Pulmonary artery endothelial cell (primary cell): ENCODE measurements at regions not wholly inside any gene's neighbourhood (a gene's known extent, or its start where the extent isn't known, plus 50 kb on each side); places are given as distances from the start of the nearest gene placed in this dataset.
"Not testable (repeated sequence)": the region's sequence is repeated elsewhere in the genome, so short reads cannot be mapped to it uniquely, and the experiment has no call there.

Experiments used
- DNase-seq: peaks from one replicate; pipeline ENCODE4 v3.0.0-alpha.2; 2011; ENCODE audit warnings: low read depth, low spot score

GRCh38 chr4:60945641-60946040 is 254.5 kb upstream of the ADGRL3 start:
- DNase-seq = no peak

DNA sequence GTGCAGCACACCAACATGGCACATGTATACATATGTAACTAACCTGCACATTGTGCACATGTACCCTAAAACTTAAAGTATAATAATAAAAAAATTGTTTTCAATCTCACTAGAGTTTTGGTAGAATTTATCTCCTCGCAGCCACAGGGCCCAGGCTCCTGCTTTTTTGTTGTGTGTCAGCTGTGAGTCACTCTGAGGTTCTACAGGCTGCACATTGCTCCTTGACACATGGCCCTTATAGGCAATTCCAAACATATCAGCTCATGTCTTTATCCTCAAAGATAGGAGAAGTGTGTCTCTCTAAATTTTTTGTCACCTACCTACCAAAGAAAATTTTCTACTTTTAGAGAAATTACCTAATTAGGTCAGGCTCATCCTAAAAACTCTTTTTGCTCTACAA is 252.1 kb upstream of the ADGRL3 start:
- no peak for DNase-seq

- no peak for DNase-seq
Measured at GRCh38 chr4:60952921-60953320, 247.2 kb upstream of the ADGRL3 start.

DNA sequence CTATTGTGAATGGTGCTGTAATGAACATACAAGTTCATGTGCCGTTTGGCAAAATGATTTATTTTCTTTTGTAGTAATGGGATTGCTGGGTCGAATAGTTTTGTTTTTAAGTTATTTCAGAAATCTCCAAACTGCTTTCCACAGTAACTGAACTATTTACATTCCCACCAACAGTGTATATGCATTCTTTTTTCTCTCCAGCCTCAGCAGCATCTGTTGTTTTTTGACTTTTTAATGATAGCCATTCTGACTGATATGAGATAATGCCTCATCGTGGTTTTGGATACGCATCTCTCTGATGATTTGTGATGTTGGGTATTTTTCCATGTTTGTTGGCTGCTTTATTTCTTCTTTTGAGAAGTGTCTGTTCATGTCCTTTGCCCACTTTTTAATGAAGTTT is 246.3 kb upstream of the ADGRL3 start:
- DNase-seq = no peak

- no peak for DNase-seq
Measured at GRCh38 chr4:60962286-60962685, 237.8 kb upstream of the ADGRL3 start.

DNA sequence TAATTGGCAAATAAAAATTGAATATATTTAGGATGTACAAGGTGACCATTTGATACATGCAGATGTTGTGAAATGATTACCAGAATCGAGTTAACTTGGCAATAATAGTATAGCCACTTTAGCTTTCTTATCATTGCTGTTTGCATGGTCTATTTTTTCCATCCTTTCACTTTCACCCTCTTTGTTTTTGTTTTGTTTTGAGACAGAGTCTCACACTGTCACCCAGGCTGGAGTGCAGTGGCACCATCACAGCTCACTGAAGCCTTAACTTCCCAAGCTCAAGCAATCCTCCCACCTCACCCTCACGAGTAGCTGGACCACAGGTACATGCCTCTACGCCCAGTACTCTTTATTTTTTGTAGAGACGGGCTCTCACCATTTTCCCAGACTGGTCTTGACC is 218.6 kb upstream of the ADGRL3 start:
- no peak for DNase-seq

GRCh38 chr4:60989141-60989540 is 211.0 kb upstream of the ADGRL3 start:
- no peak for DNase-seq

DNA sequence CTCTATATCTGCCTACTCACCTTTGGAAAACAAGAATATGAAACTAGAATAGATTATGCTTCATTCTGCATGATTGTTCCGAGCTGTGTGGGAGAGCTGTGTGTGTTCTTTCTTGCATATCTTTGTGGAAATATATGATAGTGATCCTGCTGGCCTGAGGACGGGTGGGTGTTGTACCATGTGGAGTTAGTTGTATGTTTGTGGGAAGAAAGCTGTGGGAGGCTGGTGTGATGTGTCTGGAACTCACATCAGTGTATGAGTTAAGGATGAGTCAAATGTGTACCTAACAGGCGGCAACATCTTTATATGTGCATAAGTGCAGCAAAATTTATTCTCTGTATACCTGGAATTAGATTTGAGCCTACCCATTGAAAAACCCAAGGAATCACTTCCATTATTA is 208.1 kb upstream of the ADGRL3 start:
- DNase-seq = no peak

DNA sequence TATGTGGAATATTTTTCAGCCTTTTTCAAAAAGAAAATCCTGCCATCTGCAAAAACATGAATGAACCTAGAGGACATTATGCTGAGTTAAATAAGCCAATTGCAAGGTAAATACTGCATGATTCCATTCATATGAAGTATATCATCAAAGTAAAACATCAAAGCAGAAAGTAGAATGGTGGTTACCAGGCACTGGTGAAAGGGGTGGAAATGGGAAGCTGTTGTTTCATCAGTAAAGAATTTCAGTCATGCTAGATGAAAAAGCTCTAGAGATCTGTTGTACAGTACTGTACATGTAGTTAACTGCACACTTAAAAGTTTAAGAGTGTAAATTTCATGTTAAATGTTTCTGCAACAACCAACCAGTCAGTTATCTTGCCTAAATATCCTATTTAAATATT is 196.8 kb upstream of the ADGRL3 start:
- no peak for DNase-seq

DNA sequence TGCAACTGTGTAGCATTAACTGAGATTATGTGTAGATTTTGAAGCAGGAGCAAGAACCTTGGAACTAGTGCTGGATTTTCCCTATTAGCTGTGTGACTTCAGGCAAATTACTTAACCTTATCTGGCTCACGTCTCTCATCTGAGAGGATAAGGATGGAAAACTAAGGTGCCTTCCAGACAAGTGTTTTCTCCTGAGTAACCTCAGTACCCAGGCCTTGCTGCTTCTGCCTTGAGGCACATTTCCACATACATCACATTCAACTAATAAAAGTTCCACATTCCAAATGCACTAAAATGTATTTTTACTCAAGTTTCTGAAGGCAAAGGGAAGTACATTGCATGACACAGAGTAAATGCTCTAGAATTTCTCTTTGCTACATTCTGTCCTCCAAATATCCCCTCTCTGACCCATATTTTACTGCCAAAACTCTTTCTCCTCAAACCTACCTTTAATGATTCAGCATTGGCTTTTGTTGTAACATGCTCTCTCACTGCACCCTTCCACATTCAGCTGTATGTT is 195.4 kb upstream of the ADGRL3 start:
- DNase-seq = no peak

DNA sequence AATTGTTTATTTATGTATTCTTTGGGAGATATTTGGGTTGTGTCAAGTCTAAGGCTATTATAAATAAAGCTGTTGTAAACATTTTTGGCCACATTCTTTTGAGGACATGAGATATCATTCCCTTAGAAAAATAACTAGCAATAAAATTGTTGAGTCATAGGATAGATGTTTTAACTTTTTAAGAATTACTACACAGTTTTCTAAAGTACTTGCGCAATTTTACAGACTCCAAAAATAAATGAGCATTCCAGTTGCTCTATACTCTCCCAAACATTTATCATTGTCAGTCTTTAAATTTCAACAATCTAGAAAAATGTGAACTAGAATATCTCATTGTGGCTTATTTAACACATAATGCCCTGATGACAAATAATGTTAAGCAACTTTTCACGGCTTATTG is 189.1 kb upstream of the ADGRL3 start:
- no peak for DNase-seq

GRCh38 chr4:61011936-61012335 is 188.2 kb upstream of the ADGRL3 start:
- not testable (repeated sequence) for DNase-seq

GRCh38 chr4:61024610-61025009 is 175.5 kb upstream of the ADGRL3 start:
- no peak for DNase-seq

GRCh38 chr4:61027939-61028338 is 172.2 kb upstream of the ADGRL3 start:
- DNase-seq = no peak

GRCh38 chr4:61036071-61036684 is 163.9 kb upstream of the ADGRL3 start:
- no peak for DNase-seq

GRCh38 chr4:61041527-61041926 is 158.6 kb upstream of the ADGRL3 start:
- no peak for DNase-seq

DNA sequence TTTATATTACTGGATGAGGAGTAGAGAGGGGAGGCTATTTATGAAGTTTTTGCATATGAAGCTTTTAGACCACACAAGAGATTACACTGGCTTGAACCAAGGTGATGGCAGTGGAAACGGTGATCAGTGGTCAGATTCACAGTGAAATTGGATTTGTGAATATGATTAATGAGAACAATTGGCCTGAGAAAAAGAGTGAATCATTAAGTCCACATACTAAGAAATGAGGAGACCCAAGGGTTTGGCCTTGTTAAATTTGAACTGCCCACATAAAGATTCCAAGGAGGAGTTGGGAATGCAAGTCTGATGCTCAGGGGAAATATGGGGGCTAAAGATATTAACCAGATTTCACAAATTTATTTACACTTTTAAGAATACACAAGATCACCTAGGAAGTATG is 155.3 kb upstream of the ADGRL3 start:
- DNase-seq = no peak

DNA sequence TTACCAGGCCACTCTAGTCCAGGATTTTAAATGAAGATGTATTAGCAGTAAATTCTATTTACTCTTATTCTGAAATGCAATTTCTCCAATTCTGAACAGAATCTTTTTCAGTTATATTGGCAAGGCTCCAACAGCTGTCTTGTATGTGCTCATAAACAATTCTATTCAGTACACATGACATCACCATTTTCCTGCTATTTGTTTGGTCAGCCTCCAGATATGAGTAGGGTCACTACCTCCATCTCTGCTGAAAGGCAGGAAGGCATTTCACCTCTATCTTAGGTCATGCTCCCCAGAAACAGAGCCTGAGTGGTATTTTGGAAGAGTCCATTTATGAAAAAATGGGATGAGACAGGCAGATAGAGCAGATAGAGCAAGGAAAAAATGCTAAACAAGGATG is 151.1 kb upstream of the ADGRL3 start:
- DNase-seq = no peak

GRCh38 chr4:61067381-61067780 is 132.7 kb upstream of the ADGRL3 start:
- no peak for DNase-seq

DNA sequence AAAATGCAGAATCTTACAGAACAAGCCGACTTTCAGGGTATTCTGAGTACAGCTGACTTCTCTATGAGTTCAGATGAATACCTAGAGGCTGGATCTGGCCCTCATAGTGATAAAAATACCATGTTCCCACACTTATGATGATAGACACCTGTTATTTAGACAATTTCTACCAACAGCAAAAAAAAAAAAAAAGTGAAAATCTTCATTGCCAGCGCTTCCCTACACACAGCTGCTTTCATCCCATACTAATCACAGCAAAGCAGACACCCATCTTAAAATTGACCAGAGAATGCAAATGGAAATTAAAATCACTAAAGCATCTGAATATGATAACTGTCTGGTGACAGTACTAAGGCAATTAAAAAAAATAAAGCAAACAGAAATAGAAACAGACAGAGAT is 132.1 kb upstream of the ADGRL3 start:
- no peak for DNase-seq

DNA sequence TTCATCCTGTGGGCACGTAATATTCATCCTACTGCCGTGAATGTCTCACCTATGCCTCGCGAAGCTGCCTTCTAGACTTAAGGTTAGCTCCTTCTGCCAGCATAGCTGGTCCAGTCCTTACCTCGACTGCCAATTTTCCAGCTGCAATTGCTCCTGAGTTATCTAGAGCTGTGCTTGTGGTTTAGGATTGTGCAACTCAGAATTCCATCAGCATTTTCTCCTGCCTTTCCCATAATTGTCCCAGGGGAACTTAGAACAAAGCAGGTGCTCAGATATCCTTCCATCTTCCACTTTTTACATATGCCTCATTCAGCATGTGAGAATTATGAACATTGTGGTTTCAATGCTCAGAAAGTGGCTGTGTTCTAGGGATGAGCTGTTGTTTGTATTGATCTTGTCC is 131.4 kb upstream of the ADGRL3 start:
- no peak for DNase-seq

DNA sequence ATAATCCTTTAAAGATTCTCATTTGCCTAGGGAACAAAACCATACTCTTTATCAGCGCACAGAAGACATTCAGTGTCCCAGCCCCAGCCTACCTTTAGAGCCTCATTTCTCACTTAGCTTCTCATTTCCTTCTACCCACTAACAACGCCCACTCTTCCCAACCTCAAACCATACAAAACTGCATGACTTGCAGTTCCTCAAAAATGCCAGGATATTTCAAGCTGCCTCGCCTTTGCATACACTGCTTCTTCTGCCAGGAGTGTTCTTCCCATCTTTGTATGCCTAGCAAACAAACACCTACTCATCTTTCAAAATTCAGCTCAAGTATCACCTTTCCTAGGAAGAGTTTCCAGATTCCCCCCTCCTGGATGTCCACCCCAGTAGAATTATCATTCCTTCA is 129.9 kb upstream of the ADGRL3 start:
- no peak for DNase-seq

DNA sequence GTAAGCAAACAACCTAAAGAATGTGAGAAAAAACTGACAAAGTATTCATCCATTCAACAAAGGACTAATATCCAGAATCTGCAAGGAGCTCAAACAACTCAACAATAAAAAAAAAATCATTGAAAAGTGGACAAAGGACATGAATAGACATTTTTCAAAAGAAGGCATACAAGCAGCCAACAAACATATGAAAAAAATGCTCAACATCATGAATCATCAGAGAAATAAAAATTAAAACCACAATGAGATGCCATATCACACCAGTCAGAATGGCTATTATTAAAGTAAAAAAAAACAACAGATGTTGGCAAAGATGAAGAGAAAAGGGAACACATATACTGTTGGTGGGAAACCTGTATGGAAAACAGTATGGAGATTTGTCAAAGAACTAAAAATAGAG is 120.7 kb upstream of the ADGRL3 start:
- DNase-seq = no peak

DNA sequence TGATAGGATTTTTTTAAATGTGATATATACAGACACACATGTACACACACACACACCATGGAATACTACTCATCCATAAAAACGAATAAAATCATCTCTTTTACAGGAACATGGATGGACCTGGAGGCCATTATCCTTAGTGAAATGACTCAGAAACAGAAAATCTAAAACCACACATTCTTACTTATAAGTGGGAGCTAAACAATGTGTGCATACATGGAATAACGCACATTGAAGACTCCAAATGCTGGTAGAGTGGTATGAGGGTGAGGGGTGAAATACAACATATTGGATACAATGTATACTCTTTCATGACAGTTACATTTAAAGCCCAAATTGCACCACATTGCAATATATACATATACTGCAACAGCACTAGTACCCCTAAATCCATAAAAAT is 120.2 kb upstream of the ADGRL3 start:
- no peak for DNase-seq
